GM12878 (cell line): ENCODE measurements at regions not wholly inside any gene's neighbourhood (a gene's known extent, or its start where the extent isn't known, plus 50 kb on each side); places are given as distances from the start of the nearest gene placed in this dataset.

ENCODE experiments used
- ATAC-seq: fragments of 200-7000 bp; cut with Tn5 transposase; 3 replicates; pipeline ENCODE4 v1.9.1; 2020; ENCODE audit warnings: mild to moderate bottlenecking, moderate library complexity
- BruUV-seq: library from RNA; stranded (reverse); fragments of 400-500 nt; replicated peaks from 2 replicates; lab custom pipeline; 2021; lab: Mats Ljungman, UMichigan
- CTCF ChIA-PET: fragments of 300-600 bp; sonication (Branson Sonifier 250); formaldehyde crosslinking; extraction: SDS; loops from one replicate; lab custom pipeline; 2021; ENCODE audit warnings: inconsistent platforms; lab: Yijun Ruan, JAX
- POLR2A ChIA-PET: fragments of 350-600 bp; formaldehyde crosslinking; extraction: SDS; loops from one replicate; lab custom pipeline; 2021; ENCODE audit warnings: inconsistent platforms; lab: Charles Lee
- RAD21 ChIA-PET: fragments of 300-600 bp; sonication (Branson Sonifier 250); formaldehyde crosslinking; loops from one replicate; lab custom pipeline; 2023; ENCODE audit warnings: antibody characterized with exemption; ENCODE audit not compliant: unreplicated experiment; lab: Charles Lee
- SMC1A ChIA-PET: fragments of 300-600 bp; sonication (Branson Sonifier 250); formaldehyde crosslinking; loops from one replicate; lab custom pipeline; 2023; ENCODE audit not compliant: unreplicated experiment, uncharacterized antibody; lab: Charles Lee
- DNase-seq: peaks from one replicate; pipeline ENCODE4 v3.0.0-alpha.2; 2011; ENCODE audit warnings: low read depth, low spot score
- FAIRE-seq: peaks from 3 replicates; lab custom pipeline; 2011; peaks lifted over from hg19 to GRCh38; lab: Jason Lieb, UNC
- H2AFZ ChIP-seq: 2 replicates; pipeline ENCODE4 v1.6.0; 2011; ENCODE audit warnings: low read depth, low read length, control low read depth; ENCODE audit not compliant: control insufficient read depth
- H3K27ac ChIP-seq: 2 replicates; pipeline ENCODE4 v1.5.1; 2011; ENCODE audit warnings: control low read depth; ENCODE audit not compliant: control insufficient read depth, insufficient read depth
- H3K27me3 ChIP-seq, 2 experiments: replicated peaks in 1 of 2; 2 replicates each; pipeline versions ENCODE4 v1.6.0 to v1.6.1; 2011; ENCODE audit warnings: low read length in 1 of 2; ENCODE audit not compliant: control insufficient read depth in 2 of 2, insufficient read depth in 2 of 2
- H3K36me3 ChIP-seq, 2 experiments: 2 replicates each; pipeline ENCODE4 v1.5.1; 2011; ENCODE audit warnings: low read length in 1 of 2; ENCODE audit not compliant: control insufficient read depth in 2 of 2, insufficient read depth in 2 of 2
- H3K4me1 ChIP-seq: 2 replicates; pipeline ENCODE4 v1.6.1; 2011; ENCODE audit warnings: mild to moderate bottlenecking, low read length, moderate library complexity, mixed read lengths; ENCODE audit not compliant: control insufficient read depth, insufficient read depth
- H3K4me2 ChIP-seq: 2 replicates; pipeline ENCODE4 v1.6.0; 2011; ENCODE audit warnings: control low read depth; ENCODE audit not compliant: control insufficient read depth, insufficient read depth
- H3K4me3 ChIP-seq: fragments of 200-600 bp; sonication (generic); 2 replicates; pipeline ENCODE4 v1.5.1; 2016
- H3K79me2 ChIP-seq: 2 replicates; pipeline ENCODE4 v1.6.0; 2011; ENCODE audit warnings: low read length; ENCODE audit not compliant: control insufficient read depth, insufficient read depth
- H3K9ac ChIP-seq: 2 replicates; pipeline ENCODE4 v1.8.0; 2011; ENCODE audit warnings: low read length, control low read depth, mixed read lengths; ENCODE audit not compliant: control insufficient read depth, insufficient read depth
- H3K9me3 ChIP-seq: replicated peaks from 3 replicates; pipeline ENCODE4 v1.5.1; 2011; ENCODE audit warnings: mild to moderate bottlenecking, low read length; ENCODE audit not compliant: control insufficient read depth, insufficient read depth
- H4K20me1 ChIP-seq: 2 replicates; pipeline ENCODE4 v1.6.0; 2011; ENCODE audit not compliant: control insufficient read depth, insufficient read depth
- BCL11A ChIP-seq: IDR thresholded peaks from 2 replicates; pipeline ENCODE4 v1.6.1; 2011; ENCODE audit warnings: low read depth, low read length
- EGR1 ChIP-seq, 2 experiments: IDR thresholded peaks; 1 replicate in 1 of 2; 2 replicates in 1 of 2; pipeline ENCODE4 v1.6.1; 2011 to 2012; ENCODE audit warnings: low read depth in 2 of 2, low read length in 2 of 2, borderline replicate concordance in 1 of 2, mild to moderate bottlenecking in 1 of 2, moderate library complexity in 1 of 2
- JUNB ChIP-seq: IDR thresholded peaks from 2 replicates; pipeline ENCODE4 v1.6.1; 2016; ENCODE audit warnings: antibody characterized with exemption, mild to moderate bottlenecking
- JUND ChIP-seq: IDR thresholded peaks from 2 replicates; pipeline ENCODE4 v1.6.1; 2012; ENCODE audit warnings: low read depth, mild to moderate bottlenecking, low read length, improper control_type of control experiment, moderate library complexity
- MTA2 ChIP-seq: fragments of 450-650 bp; IDR thresholded peaks from 2 replicates; pipeline ENCODE4 v1.6.1; 2016; ENCODE audit warnings: low read depth, mild to moderate bottlenecking, moderate library complexity
- NFIC ChIP-seq: IDR thresholded peaks from 2 replicates; pipeline ENCODE4 v1.6.1; 2012; ENCODE audit warnings: low read depth, mild to moderate bottlenecking, inconsistent platforms, low read length, moderate library complexity
- POU2F2 ChIP-seq: IDR thresholded peaks from 3 replicates; pipeline ENCODE4 v1.6.1; 2011; ENCODE audit warnings: low read depth, mild to moderate bottlenecking, low read length, borderline replicate concordance
- SMAD1 ChIP-seq: fragments of 450-650 bp; IDR thresholded peaks from 2 replicates; pipeline ENCODE4 v1.6.1; 2018; ENCODE audit warnings: mild to moderate bottlenecking, low read depth; ENCODE audit not compliant: partially characterized antibody
- STAT1 ChIP-seq: fragments of 450-650 bp; conservative IDR thresholded peaks from 2 replicates; pipeline ENCODE4 v1.6.1; 2014; ENCODE audit warnings: antibody characterized with exemption, mild to moderate bottlenecking
- SUZ12 ChIP-seq: fragments of 200-600 bp; sonication (generic); IDR thresholded peaks from one replicate; pipeline ENCODE4 v1.6.1; 2018; ENCODE audit warnings: antibody characterized with exemption, mild to moderate bottlenecking; ENCODE audit not compliant: unreplicated experiment
- ZNF24 ChIP-seq: fragments of 450-650 bp; IDR thresholded peaks from 2 replicates; pipeline ENCODE4 v1.6.1; 2017; ENCODE audit warnings: antibody characterized with exemption, mild to moderate bottlenecking
- ZNF274 ChIP-seq: IDR thresholded peaks from one replicate; pipeline ENCODE4 v1.8.0; 2011; ENCODE audit not compliant: insufficient read length, insufficient read depth
- ZNF622 ChIP-seq: fragments of 450-650 bp; IDR thresholded peaks from 2 replicates; pipeline ENCODE4 v1.6.1; 2017; ENCODE audit warnings: mild to moderate bottlenecking, inconsistent platforms
- WGBS: methylation state at CpG from one replicate; pipeline ENCODE4 v1.1.6; 2016; ENCODE audit warnings: low lambda C conversion rate; ENCODE audit not compliant: insufficient replicate concordance, insufficient coverage; ENCODE audit errors: missing lambda C conversion rate; 5-methylcytosine and 5-hydroxymethylcytosine counted together
- in situ Hi-C: fragments of 300-500 bp; cut with MboI; formaldehyde crosslinking; loops from 9 replicates; pipeline ENCODE4 v1.14.3; 2018; ENCODE audit warnings: mixed read lengths
- intact Hi-C: fragments of 100-400 bp; cut with micrococcal nuclease; formaldehyde crosslinking; loops from one replicate; pipeline ENCODE4 v1.14.2; 2022; ENCODE audit not compliant: unreplicated experiment
- TF ChIP-seq, protein P1 (sequence below): fragments of 150-350 bp; IDR thresholded peaks from 2 replicates; pipeline ENCODE4 v1.6.1; 2014; ENCODE audit warnings: mild to moderate bottlenecking, low read depth, low read length
- TF ChIP-seq, protein P2 (sequence below): IDR thresholded peaks from 2 replicates; pipeline ENCODE4 v1.6.1; 2011; ENCODE audit warnings: borderline replicate concordance, low read depth, mild to moderate bottlenecking, moderate library complexity, low read length; ENCODE audit not compliant: insufficient read depth, poor library complexity, severe bottlenecking

DNA sequence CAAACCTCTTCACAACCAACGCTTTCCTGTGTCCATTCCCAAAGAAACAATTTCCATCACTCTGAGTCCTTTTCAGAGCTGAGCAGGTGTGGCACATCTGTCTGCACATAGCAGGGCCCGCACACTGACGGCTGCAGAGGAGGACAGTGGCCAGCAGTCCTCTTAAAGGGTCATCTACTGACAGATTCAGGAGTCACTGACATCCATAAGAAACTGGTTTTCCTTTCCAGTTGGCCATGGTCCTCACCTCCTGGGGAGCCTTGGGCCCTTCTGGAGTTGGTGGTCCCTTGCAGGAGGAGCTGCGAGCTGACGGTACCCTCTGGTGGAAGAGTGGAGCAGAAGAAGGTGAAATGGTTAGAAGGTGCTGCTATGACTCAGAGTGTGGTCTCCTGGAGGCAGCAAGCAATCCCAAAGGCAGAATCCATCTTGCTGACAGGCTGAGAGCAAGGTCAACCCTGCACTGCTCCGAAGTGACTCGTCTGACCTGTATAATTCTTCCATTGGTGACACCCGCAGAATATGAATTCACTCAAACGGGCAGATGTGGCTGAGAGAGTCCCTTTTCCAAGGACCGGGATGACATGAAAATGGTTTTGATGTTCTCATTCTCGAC, 278.5 kb upstream of the C1orf174 start:
- intact Hi-C loops = no loop called here
- no peak for DNase-seq
- H3K9ac ChIP-seq = no peak overlapping the region
- no peak for TF ChIP-seq BCL11A
- TF ChIP-seq JUND = no peak
- TF ChIP-seq JUNB = no peak
- no peak for TF ChIP-seq SUZ12
- TF ChIP-seq, protein P1, sequence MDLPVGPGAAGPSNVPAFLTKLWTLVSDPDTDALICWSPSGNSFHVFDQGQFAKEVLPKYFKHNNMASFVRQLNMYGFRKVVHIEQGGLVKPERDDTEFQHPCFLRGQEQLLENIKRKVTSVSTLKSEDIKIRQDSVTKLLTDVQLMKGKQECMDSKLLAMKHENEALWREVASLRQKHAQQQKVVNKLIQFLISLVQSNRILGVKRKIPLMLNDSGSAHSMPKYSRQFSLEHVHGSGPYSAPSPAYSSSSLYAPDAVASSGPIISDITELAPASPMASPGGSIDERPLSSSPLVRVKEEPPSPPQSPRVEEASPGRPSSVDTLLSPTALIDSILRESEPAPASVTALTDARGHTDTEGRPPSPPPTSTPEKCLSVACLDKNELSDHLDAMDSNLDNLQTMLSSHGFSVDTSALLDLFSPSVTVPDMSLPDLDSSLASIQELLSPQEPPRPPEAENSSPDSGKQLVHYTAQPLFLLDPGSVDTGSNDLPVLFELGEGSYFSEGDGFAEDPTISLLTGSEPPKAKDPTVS = no peak
- no peak for TF ChIP-seq ZNF622
- no peak for TF ChIP-seq ZNF24
- no peak for TF ChIP-seq STAT1
- no peak for TF ChIP-seq ZNF274
- TF ChIP-seq, protein P2, sequence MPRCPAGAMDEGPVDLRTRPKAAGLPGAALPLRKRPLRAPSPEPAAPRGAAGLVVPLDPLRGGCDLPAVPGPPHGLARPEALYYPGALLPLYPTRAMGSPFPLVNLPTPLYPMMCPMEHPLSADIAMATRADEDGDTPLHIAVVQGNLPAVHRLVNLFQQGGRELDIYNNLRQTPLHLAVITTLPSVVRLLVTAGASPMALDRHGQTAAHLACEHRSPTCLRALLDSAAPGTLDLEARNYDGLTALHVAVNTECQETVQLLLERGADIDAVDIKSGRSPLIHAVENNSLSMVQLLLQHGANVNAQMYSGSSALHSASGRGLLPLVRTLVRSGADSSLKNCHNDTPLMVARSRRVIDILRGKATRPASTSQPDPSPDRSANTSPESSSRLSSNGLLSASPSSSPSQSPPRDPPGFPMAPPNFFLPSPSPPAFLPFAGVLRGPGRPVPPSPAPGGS = no peak
- no peak for TF ChIP-seq SMAD1
- TF ChIP-seq NFIC = no peak
- no peak for TF ChIP-seq MTA2
- no peak for TF ChIP-seq POU2F2
- no peak for TF ChIP-seq EGR1 (IDR thresholded peaks at IDR 0.05; ENCODE audit: borderline replicate concordance in 1 of 2, low read depth in 2 of 2, low read length in 2 of 2)
- TF ChIP-seq, all 136 proteins: peak for 0
- 29% methylated on average over 11 of the region's 11 CpGs for WGBS
- Histone ChIP-seq H3K27me3 (no peaks in the 10 kb centered on the region), H3K79me2 (no peaks in the 10 kb centered on the region), H4K20me1 (no peaks in the 10 kb centered on the region), H2AFZ (no peak overlapping the region), H3K4me3 (no peak overlapping the region), H3K36me3 (no peaks in the 10 kb centered on the region), H3K9me3 (no peaks in the 10 kb centered on the region), H3K4me1 (no peaks in the 10 kb centered on the region), H3K27ac (no peak overlapping the region), H3K4me2 (no peak overlapping the region)
- BruUV-seq = no TSS peak
- ChIA-PET CTCF (no interaction called here), SMC1A (no interaction called here), POLR2A (no interaction called here), RAD21 (no interaction called here)
- no peak for ATAC-seq
- no peak for FAIRE-seq
- in situ Hi-C loops = no loop called here
